ENCODE measurements at regions not wholly inside any gene's neighbourhood (a gene's known extent, or its start where the extent isn't known, plus 50 kb on each side); places are given as distances from the start of the nearest gene placed in this dataset.

GRCh38 chr2:481388-481787 lies 193.5 kb upstream of the ALKAL2 start:
- DNase-seq (ENCODE audit: low read depth in 2 of 2), result no peak

- DNase-seq (ENCODE audit: low read depth in 2 of 2), result no peak
These were observed 191.7 kb upstream of the ALKAL2 start for GRCh38 chr2:479490-480176.

- no peak for DNase-seq (ENCODE audit: low read depth in 2 of 2)
These were observed 191.1 kb upstream of the ALKAL2 start for GRCh38 chr2:479031-479430.

GRCh38 chr2:471560-471959 lies 183.7 kb upstream of the ALKAL2 start:
- no peak for DNase-seq (ENCODE audit: low read depth in 2 of 2)

GRCh38 chr2:469514-469913 lies 181.6 kb upstream of the ALKAL2 start:
- no peak for DNase-seq (ENCODE audit: low read depth in 2 of 2)

GRCh38 chr2:468648-469336 lies 180.9 kb upstream of the ALKAL2 start:
- no peak for DNase-seq (ENCODE audit: low read depth in 2 of 2)

GRCh38 chr2:467892-468647 lies 180.2 kb upstream of the ALKAL2 start:
- no peak for DNase-seq (ENCODE audit: low read depth in 2 of 2)

- no peak for DNase-seq (ENCODE audit: low read depth in 2 of 2)
These were observed 179.6 kb upstream of the ALKAL2 start for GRCh38 chr2:467543-467891.

- no peak for DNase-seq (ENCODE audit: low read depth in 2 of 2)
These were observed 179.2 kb upstream of the ALKAL2 start for GRCh38 chr2:467101-467500.

GRCh38 chr2:464562-465309 lies 176.8 kb upstream of the ALKAL2 start:
- no peak for DNase-seq (ENCODE audit: low read depth in 2 of 2)

- DNase-seq (ENCODE audit: low read depth in 2 of 2), result no peak
These were observed 173.0 kb upstream of the ALKAL2 start for GRCh38 chr2:460861-461260.

- no peak for DNase-seq (ENCODE audit: low read depth in 2 of 2)
These were observed 172.0 kb upstream of the ALKAL2 start for GRCh38 chr2:459931-460330.

GRCh38 chr2:458425-458815 lies 170.5 kb upstream of the ALKAL2 start:
- DNase-seq (ENCODE audit: low read depth in 2 of 2), result no peak

- DNase-seq (ENCODE audit: low read depth in 2 of 2), result no peak
These were observed 170.0 kb upstream of the ALKAL2 start for GRCh38 chr2:457792-458424.

GRCh38 chr2:457262-457661 lies 169.4 kb upstream of the ALKAL2 start:
- no peak for DNase-seq (ENCODE audit: low read depth in 2 of 2)

GRCh38 chr2:455913-456312 lies 168.0 kb upstream of the ALKAL2 start:
- no peak for DNase-seq (ENCODE audit: low read depth in 2 of 2)

- no peak for DNase-seq (ENCODE audit: low read depth in 2 of 2)
These were observed 167.3 kb upstream of the ALKAL2 start for GRCh38 chr2:455015-455705.

GRCh38 chr2:453132-453531 lies 165.2 kb upstream of the ALKAL2 start:
- DNase-seq (ENCODE audit: low read depth in 2 of 2), result no peak

GRCh38 chr2:451495-451894 lies 163.6 kb upstream of the ALKAL2 start:
- DNase-seq (ENCODE audit: low read depth in 2 of 2), result no peak

GRCh38 chr2:449246-450067 lies 161.6 kb upstream of the ALKAL2 start:
- no peak for DNase-seq (ENCODE audit: low read depth in 2 of 2)
